ENCODE measurements at regions not wholly inside any gene's neighbourhood (a gene's known extent, or its start where the extent isn't known, plus 50 kb on each side); places are given as distances from the start of the nearest gene placed in this dataset.

GRCh38 chr4:163726641-163727040 lies 232.2 kb downstream of the TMA16 start:
- TF ChIP-seq POLR2AphosphoS5 (IDR thresholded peaks at IDR 0.05) (no peak), CTCF (IDR thresholded peaks at IDR 0.05; ENCODE audit: poor library complexity, severe bottlenecking) (no peak), MXI1 (conservative IDR thresholded peaks at IDR 0.05; ENCODE audit: poor library complexity, severe bottlenecking) (no peak), EP300 (conservative IDR thresholded peaks at IDR 0.05; ENCODE audit: poor library complexity, severe bottlenecking) (no peak), RAD21 (conservative IDR thresholded peaks at IDR 0.05) (no peak), REST (IDR thresholded peaks at IDR 0.05; ENCODE audit: borderline replicate concordance) (no peak)
